Colon (tissue), 2 donors: ENCODE measurements at regions not wholly inside any gene's neighbourhood (a gene's known extent, or its start where the extent isn't known, plus 50 kb on each side); places are given as distances from the start of the nearest gene placed in this dataset.
"Not testable (repeated sequence)": the region's sequence is repeated elsewhere in the genome, so short reads cannot be mapped to it uniquely, and the experiment has no call there.

ENCODE experiments used
- FAIRE-seq: peaks from 2 replicates; lab custom pipeline; 2012; peaks lifted over from hg19 to GRCh38; lab: Jason Lieb, UNC
- donor health status: control.
- donor health status: control.

GRCh38 chr16:88322500-88322970 lies 60.2 kb upstream of the ZNF469 start:
- no peak for FAIRE-seq

GRCh38 chr16:88323041-88323440 lies 59.7 kb upstream of the ZNF469 start:
- no peak for FAIRE-seq

GRCh38 chr16:88323546-88324330 lies 59.0 kb upstream of the ZNF469 start:
- no peak for FAIRE-seq

GRCh38 chr16:88325087-88325750 lies 57.5 kb upstream of the ZNF469 start:
- no peak for FAIRE-seq

- FAIRE-seq: no peak
Measured at GRCh38 chr16:88325976-88326375, 56.8 kb upstream of the ZNF469 start.

- FAIRE-seq: no peak
Measured at GRCh38 chr16:88326611-88327485, 55.9 kb upstream of the ZNF469 start.

- FAIRE-seq: no peak
Measured at GRCh38 chr16:88327561-88328312, 55.0 kb upstream of the ZNF469 start.

- FAIRE-seq: no peak
Measured at GRCh38 chr16:88328313-88328980, 54.3 kb upstream of the ZNF469 start.

GRCh38 chr16:88329726-88330700 lies 52.7 kb upstream of the ZNF469 start:
- no peak for FAIRE-seq

- FAIRE-seq: no peak
Measured at GRCh38 chr16:88330971-88331890, 51.5 kb upstream of the ZNF469 start.

GRCh38 chr16:88331989-88332920 lies 50.5 kb upstream of the ZNF469 start:
- no peak for FAIRE-seq

GRCh38 chr16:88332921-88333825 lies 49.6 kb upstream of the ZNF469 start:
- FAIRE-seq: not testable (repeated sequence)
